SU-DHL-6 (cell line): ENCODE measurements at regions not wholly inside any gene's neighbourhood (a gene's known extent, or its start where the extent isn't known, plus 50 kb on each side); places are given as distances from the start of the nearest gene placed in this dataset.
"Not testable (repeated sequence)": the region's sequence is repeated elsewhere in the genome, so short reads cannot be mapped to it uniquely, and the experiment has no call there.

Experiments
- H2AFZ ChIP-seq: fragments of 200-600 bp; sonication (generic); 2 replicates; pipeline ENCODE4 v1.6.1; 2014; ENCODE audit warnings: low read depth, mild to moderate bottlenecking, moderate library complexity, mixed read lengths, antibody characterized with exemption, low read length; ENCODE audit not compliant: severe bottlenecking
- H3F3A ChIP-seq: fragments of 200-600 bp; shearing (Covaris generic); 2 replicates; pipeline ENCODE4 v1.6.0; 2016; ENCODE audit warnings: antibody characterized with exemption, mild to moderate bottlenecking; ENCODE audit not compliant: insufficient read depth
- H3K27ac ChIP-seq: fragments of 200-600 bp; sonication (generic); 2 replicates; pipeline ENCODE4 v1.5.1; 2016; ENCODE audit warnings: low read depth, mild to moderate bottlenecking, low read length, moderate library complexity, mixed read lengths
- H3K27me3 ChIP-seq: fragments of 200-600 bp; sonication (generic), shearing (Covaris generic); 2 replicates; pipeline ENCODE4 v1.6.0; 2014; ENCODE audit warnings: mild to moderate bottlenecking, low read length
- H3K36me3 ChIP-seq: fragments of 200-600 bp; sonication (generic); 2 replicates; pipeline ENCODE4 v1.6.1; 2014; ENCODE audit warnings: mild to moderate bottlenecking, low read length, mixed read lengths
- H3K4me2 ChIP-seq: fragments of 300-600, 200-600 bp; shearing (Covaris generic), sonication (generic); 2 replicates; pipeline ENCODE4 v1.6.0; 2014; ENCODE audit warnings: low read length, low read depth, mild to moderate bottlenecking; ENCODE audit not compliant: poor library complexity, severe bottlenecking
- H3K4me3 ChIP-seq: fragments of 200-600 bp; sonication (generic); 2 replicates; pipeline ENCODE4 v1.5.1; 2014; ENCODE audit warnings: antibody characterized with exemption, low read length, mild to moderate bottlenecking, mixed read lengths; ENCODE audit not compliant: insufficient read depth, poor library complexity, severe bottlenecking
- H3K79me2 ChIP-seq: fragments of 200-600 bp; sonication (generic); 2 replicates; pipeline ENCODE4 v1.6.1; 2014; ENCODE audit warnings: mild to moderate bottlenecking, low read length, moderate library complexity; ENCODE audit not compliant: insufficient read depth
- H3K9ac ChIP-seq: fragments of 200-600 bp; sonication (generic); 2 replicates; pipeline ENCODE4 v1.7.0; 2014; ENCODE audit warnings: mild to moderate bottlenecking, low read length
- H3K9me2 ChIP-seq: fragments of 200-600 bp; sonication (generic); replicated peaks from 2 replicates; pipeline ENCODE4 v1.6.1; 2014; ENCODE audit warnings: low read length; ENCODE audit not compliant: insufficient read depth
- H3K9me3 ChIP-seq: fragments of 200-600 bp; sonication (generic); 2 replicates; pipeline ENCODE4 v1.6.1; 2014; ENCODE audit warnings: low read length, mixed read lengths; ENCODE audit not compliant: insufficient read depth
- H4K20me1 ChIP-seq: fragments of 200-600 bp; sonication (generic); 2 replicates; pipeline ENCODE4 v1.6.1; 2014; ENCODE audit warnings: low read depth, mild to moderate bottlenecking, antibody characterized with exemption, low read length, moderate library complexity, mixed read lengths
- CTCF ChIP-seq: fragments of 200-600 bp; sonication (generic); IDR thresholded peaks from one replicate; pipeline ENCODE4 v1.5.1; 2017; ENCODE audit warnings: antibody characterized with exemption, mild to moderate bottlenecking, low read length, moderate library complexity; ENCODE audit not compliant: insufficient read depth, poor library complexity, severe bottlenecking
- EZH2phosphoT487 ChIP-seq: fragments of 200-600 bp; sonication (generic), shearing (Covaris generic); conservative IDR thresholded peaks from 2 replicates; pipeline ENCODE4 v1.6.1; 2018; ENCODE audit warnings: mild to moderate bottlenecking, antibody characterized with exemption, low read length, moderate library complexity, mixed read lengths

DNA sequence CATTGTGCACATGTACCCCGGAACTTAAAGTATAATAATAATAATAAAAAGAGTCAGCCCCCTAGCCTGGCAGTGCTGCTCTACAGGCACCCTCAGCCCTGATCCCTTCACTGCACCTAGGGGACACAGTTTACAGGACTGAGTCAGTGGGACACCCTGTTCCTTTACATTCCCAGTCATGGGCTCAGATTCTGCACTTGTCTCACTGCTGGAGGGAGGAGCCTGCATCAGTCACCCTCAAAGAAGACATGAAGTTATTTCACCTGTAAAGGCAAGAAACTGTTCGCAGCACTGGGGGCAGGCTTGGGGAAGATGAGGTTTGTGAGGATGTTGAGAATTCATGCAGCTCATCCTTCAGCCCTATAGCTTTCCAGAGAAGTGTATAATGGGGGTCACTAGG, 50.7 kb upstream of the VPREB1 start:
- Histone ChIP-seq H3K27ac (no peak overlapping the region), H3K4me3 (no peak overlapping the region), H3K79me2 (no peaks in the 10 kb centered on the region; the same call in 1 of the 2 replicates), H4K20me1 (no peaks in the 10 kb centered on the region), H3K36me3 (no peaks in the 10 kb centered on the region), H3F3A (peaks cover 30% of the 10 kb centered on the region), H3K27me3 (no peaks in the 10 kb centered on the region), H3K4me2 (peak overlapping the region; percentile 85), H3K9me2 (no peaks in the 10 kb centered on the region), H3K9me3 (no peaks in the 10 kb centered on the region), H3K9ac (peak overlapping the region; percentile 74; the same call in 1 of the 2 replicates), H2AFZ (no peak overlapping the region)
- TF ChIP-seq CTCF (no peak), EZH2phosphoT487 (no peak)

DNA sequence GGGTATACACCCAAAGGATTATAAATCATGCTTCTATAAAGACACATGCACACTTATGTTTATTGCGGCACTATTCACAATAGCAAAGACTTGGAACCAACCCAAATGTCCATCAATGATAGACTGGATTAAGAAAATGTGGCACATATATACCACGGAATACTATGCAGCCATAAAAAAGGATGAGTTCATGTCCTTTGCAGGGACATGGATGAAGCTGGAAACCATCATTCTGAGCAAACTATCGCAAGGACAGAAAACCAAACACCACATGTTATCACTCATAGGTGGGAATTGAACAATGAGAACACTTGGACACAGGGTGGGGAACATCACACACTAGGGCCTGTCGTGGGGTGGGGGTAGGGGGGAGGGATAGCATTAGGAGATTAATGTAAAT, 51.1 kb upstream of the VPREB1 start:
- not testable (repeated sequence) for H3K27ac ChIP-seq, H3K36me3 ChIP-seq, H3K9ac ChIP-seq, H3K4me3 ChIP-seq, H3K4me2 ChIP-seq, H3K9me3 ChIP-seq, H3K79me2 ChIP-seq, H2AFZ ChIP-seq, H3K9me2 ChIP-seq, H3K27me3 ChIP-seq, H4K20me1 ChIP-seq
- peaks cover 25% of the 10 kb centered on the region for H3F3A ChIP-seq

GRCh38 chr22:22193006-22193405, 51.6 kb upstream of the VPREB1 start:
- not testable (repeated sequence) for H3K27ac ChIP-seq, H4K20me1 ChIP-seq, H2AFZ ChIP-seq, H3K36me3 ChIP-seq, H3K79me2 ChIP-seq, H3K27me3 ChIP-seq, H3K9ac ChIP-seq, H3K9me2 ChIP-seq, H3K4me2 ChIP-seq, H3K4me3 ChIP-seq, H3K9me3 ChIP-seq
- H3F3A ChIP-seq = peaks cover 21% of the 10 kb centered on the region

GRCh38 chr22:22189796-22190195, 54.8 kb upstream of the VPREB1 start:
- H3F3A ChIP-seq = not testable (repeated sequence)

GRCh38 chr22:22187863-22188262, 56.7 kb upstream of the VPREB1 start:
- not testable (repeated sequence) for H3K4me2 ChIP-seq, H4K20me1 ChIP-seq, H3F3A ChIP-seq, H3K9me2 ChIP-seq, H3K9me3 ChIP-seq, H3K36me3 ChIP-seq, H3K27me3 ChIP-seq, H3K79me2 ChIP-seq, H3K4me3 ChIP-seq, H2AFZ ChIP-seq, H3K27ac ChIP-seq, H3K9ac ChIP-seq

More at GRCh38 chr22:22189796-22190195, 54.8 kb upstream of the VPREB1 start:
- H3K27me3 ChIP-seq, H3K79me2 ChIP-seq, H4K20me1 ChIP-seq, H3K9ac ChIP-seq, H3K27ac ChIP-seq, H3K4me3 ChIP-seq, H3K9me2 ChIP-seq, H2AFZ ChIP-seq, H3K4me2 ChIP-seq, H3K9me3 ChIP-seq, H3K36me3 ChIP-seq: not testable (repeated sequence)
